ENCODE measurements at regions not wholly inside any gene's neighbourhood (a gene's known extent, or its start where the extent isn't known, plus 50 kb on each side); places are given as distances from the start of the nearest gene placed in this dataset.

- no peak overlapping the region for H2AK5ac ChIP-seq (ENCODE audit: low read length, severe bottlenecking)
These were observed 244.9 kb upstream of the CXCR4 start for GRCh38 chr2:136362676-136363390.

GRCh38 chr2:136361521-136361920 lies 243.6 kb upstream of the CXCR4 start:
- Histone ChIP-seq H3K18ac (ENCODE audit: low read depth in 1 of 2, low read length in 2 of 2) (no peak overlapping the region), H2BK15ac (ENCODE audit: low read depth, poor library complexity, severe bottlenecking) (no peak overlapping the region), H3K4me2 (ENCODE audit: low read length, poor library complexity, severe bottlenecking) (no peak overlapping the region), H3K79me1 (replicated peaks; ENCODE audit: low read length, poor library complexity, severe bottlenecking) (no peaks in the 10 kb centered on the region), H3K4me1 (ENCODE audit: control insufficient read depth, insufficient read depth, low read depth, low read length) (no peaks in the 10 kb centered on the region), H3K4ac (ENCODE audit: low read depth in 1 of 2, low read length in 2 of 2) (no peak overlapping the region), H3K36me3 (ENCODE audit: control insufficient read depth in 1 of 2, insufficient read depth in 2 of 2, low read depth in 1 of 2, low read length in 2 of 2) (no peaks in the 10 kb centered on the region), H2BK120ac (ENCODE audit: low read depth, low read length) (no peak overlapping the region), H4K91ac (ENCODE audit: low read length) (no peak overlapping the region), H2BK5ac (ENCODE audit: low read depth, low read length, poor library complexity, severe bottlenecking) (no peak overlapping the region), H3K9ac (ENCODE audit: low read length) (no peak overlapping the region), H3K4me3 (ENCODE audit: insufficient read depth in 1 of 2, low read depth in 1 of 2, low read length in 2 of 2) (no peak overlapping the region), H2AFZ (ENCODE audit: low read depth, low read length) (no peak overlapping the region), H4K8ac (ENCODE audit: low read length) (no peak overlapping the region), H3K27ac (ENCODE audit: low read length, poor library complexity, severe bottlenecking) (no peak overlapping the region), H2BK12ac (ENCODE audit: low read length in 2 of 2) (no peak overlapping the region), H2AK5ac (ENCODE audit: low read length, severe bottlenecking) (no peak overlapping the region), H3K9me3 (ENCODE audit: control insufficient read depth, low read length) (no peaks in the 10 kb centered on the region), H3K14ac (ENCODE audit: low read length in 2 of 2) (no peak overlapping the region), H3K23ac (ENCODE audit: low read length in 2 of 2) (no peak overlapping the region), H3K27me3 (ENCODE audit: control insufficient read depth in 1 of 2, insufficient read depth in 1 of 2, low read length in 2 of 2) (peaks cover 0 to 6% of the 10 kb centered on the region in 2 experiments)
- DNase-seq = no peak
- 82% methylated on average over 3 of the region's 3 CpGs for WGBS

More at GRCh38 chr2:136362676-136363390, 244.9 kb upstream of the CXCR4 start:
- H2BK15ac ChIP-seq (ENCODE audit: low read depth, poor library complexity, severe bottlenecking) = no peak overlapping the region
- peaks cover 0 to 6% of the 10 kb centered on the region in 2 experiments for H3K27me3 ChIP-seq (ENCODE audit: control insufficient read depth in 1 of 2, insufficient read depth in 1 of 2, low read length in 2 of 2)
- no peak overlapping the region for H3K18ac ChIP-seq (ENCODE audit: low read depth in 1 of 2, low read length in 2 of 2)
- no peak overlapping the region for H3K9ac ChIP-seq (ENCODE audit: low read length)
- H2BK120ac ChIP-seq (ENCODE audit: low read depth, low read length) = no peak overlapping the region
- DNase-seq = no peak
- no peak overlapping the region for H3K27ac ChIP-seq (ENCODE audit: low read length, poor library complexity, severe bottlenecking)
- H2AFZ ChIP-seq (ENCODE audit: low read depth, low read length) = no peak overlapping the region
- H3K9me3 ChIP-seq (ENCODE audit: control insufficient read depth, low read length) = peaks cover 6% of the 10 kb centered on the region
- no peaks in the 10 kb centered on the region for H3K36me3 ChIP-seq (ENCODE audit: control insufficient read depth in 1 of 2, insufficient read depth in 2 of 2, low read depth in 1 of 2, low read length in 2 of 2)
- no peak overlapping the region for H3K4me2 ChIP-seq (ENCODE audit: low read length, poor library complexity, severe bottlenecking)
- H2BK5ac ChIP-seq (ENCODE audit: low read depth, low read length, poor library complexity, severe bottlenecking) = no peak overlapping the region
- no peaks in the 10 kb centered on the region for H3K4me1 ChIP-seq (ENCODE audit: control insufficient read depth, insufficient read depth, low read depth, low read length)
- no peak overlapping the region for H3K4ac ChIP-seq (ENCODE audit: low read depth in 1 of 2, low read length in 2 of 2)
- H3K23ac ChIP-seq (ENCODE audit: low read length in 2 of 2) = no peak overlapping the region
- H3K79me1 ChIP-seq (replicated peaks; ENCODE audit: low read length, poor library complexity, severe bottlenecking) = no peaks in the 10 kb centered on the region
- H3K4me3 ChIP-seq (ENCODE audit: insufficient read depth in 1 of 2, low read depth in 1 of 2, low read length in 2 of 2) = no peak overlapping the region
- H3K14ac ChIP-seq (ENCODE audit: low read length in 2 of 2) = no peak overlapping the region
- no peak overlapping the region for H4K91ac ChIP-seq (ENCODE audit: low read length)
- H2BK12ac ChIP-seq (ENCODE audit: low read length in 2 of 2) = no peak overlapping the region
- WGBS = 97% methylated on average over 8 of the region's 9 CpGs
- H4K8ac ChIP-seq (ENCODE audit: low read length) = no peak overlapping the region

- WGBS = 100% methylated on average over 2 of the region's 6 CpGs
- H2AK5ac ChIP-seq (ENCODE audit: low read length, severe bottlenecking) = no peak overlapping the region
- no peak overlapping the region for H2BK120ac ChIP-seq (ENCODE audit: low read depth, low read length)
- no peak overlapping the region for H3K4me3 ChIP-seq (ENCODE audit: insufficient read depth in 1 of 2, low read depth in 1 of 2, low read length in 2 of 2)
- no peak overlapping the region for H3K14ac ChIP-seq (ENCODE audit: low read length in 2 of 2)
- no peak overlapping the region for H3K9ac ChIP-seq (ENCODE audit: low read length)
- H2BK12ac ChIP-seq (ENCODE audit: low read length in 2 of 2) = no peak overlapping the region
- H3K4me1 ChIP-seq (ENCODE audit: control insufficient read depth, insufficient read depth, low read depth, low read length) = no peaks in the 10 kb centered on the region
- no peak overlapping the region for H2BK5ac ChIP-seq (ENCODE audit: low read depth, low read length, poor library complexity, severe bottlenecking)
- H3K23ac ChIP-seq (ENCODE audit: low read length in 2 of 2) = no peak overlapping the region
- no peaks in the 10 kb centered on the region for H3K36me3 ChIP-seq (ENCODE audit: control insufficient read depth in 1 of 2, insufficient read depth in 2 of 2, low read depth in 1 of 2, low read length in 2 of 2)
- no peak overlapping the region for H4K8ac ChIP-seq (ENCODE audit: low read length)
- H3K9me3 ChIP-seq (ENCODE audit: control insufficient read depth, low read length) = no peaks in the 10 kb centered on the region
- H3K27me3 ChIP-seq (ENCODE audit: control insufficient read depth in 1 of 2, insufficient read depth in 1 of 2, low read length in 2 of 2) = peaks cover 0 to 6% of the 10 kb centered on the region in 2 experiments
- H3K27ac ChIP-seq (ENCODE audit: low read length, poor library complexity, severe bottlenecking) = no peak overlapping the region
- no peak overlapping the region for H3K4ac ChIP-seq (ENCODE audit: low read depth in 1 of 2, low read length in 2 of 2)
- no peak for DNase-seq
- no peak overlapping the region for H2BK15ac ChIP-seq (ENCODE audit: low read depth, poor library complexity, severe bottlenecking)
- no peak overlapping the region for H3K18ac ChIP-seq (ENCODE audit: low read depth in 1 of 2, low read length in 2 of 2)
- H3K4me2 ChIP-seq (ENCODE audit: low read length, poor library complexity, severe bottlenecking) = no peak overlapping the region
- no peak overlapping the region for H4K91ac ChIP-seq (ENCODE audit: low read length)
- H2AFZ ChIP-seq (ENCODE audit: low read depth, low read length) = no peak overlapping the region
- no peaks in the 10 kb centered on the region for H3K79me1 ChIP-seq (replicated peaks; ENCODE audit: low read length, poor library complexity, severe bottlenecking)
These were observed 242.8 kb upstream of the CXCR4 start for GRCh38 chr2:136360790-136361189.

- no peak overlapping the region for H4K91ac ChIP-seq (ENCODE audit: low read length)
- no peak overlapping the region for H3K14ac ChIP-seq (ENCODE audit: low read length in 2 of 2)
- H3K4ac ChIP-seq (ENCODE audit: low read depth in 1 of 2, low read length in 2 of 2) = no peak overlapping the region
- H3K4me2 ChIP-seq (ENCODE audit: low read length, poor library complexity, severe bottlenecking) = no peak overlapping the region
- no peaks in the 10 kb centered on the region for H3K4me1 ChIP-seq (ENCODE audit: control insufficient read depth, insufficient read depth, low read depth, low read length)
- no peak overlapping the region for H2AFZ ChIP-seq (ENCODE audit: low read depth, low read length)
- no peak overlapping the region for H2BK15ac ChIP-seq (ENCODE audit: low read depth, poor library complexity, severe bottlenecking)
- no peak overlapping the region for H4K8ac ChIP-seq (ENCODE audit: low read length)
- WGBS = 77% methylated on average over 4 of the region's 5 CpGs
- H2BK12ac ChIP-seq (ENCODE audit: low read length in 2 of 2) = no peak overlapping the region
- H3K18ac ChIP-seq (ENCODE audit: low read depth in 1 of 2, low read length in 2 of 2) = no peak overlapping the region
- no peak overlapping the region for H3K27ac ChIP-seq (ENCODE audit: low read length, poor library complexity, severe bottlenecking)
- no peak overlapping the region for H3K23ac ChIP-seq (ENCODE audit: low read length in 2 of 2)
- no peak for DNase-seq
- H2BK5ac ChIP-seq (ENCODE audit: low read depth, low read length, poor library complexity, severe bottlenecking) = no peak overlapping the region
- H3K79me1 ChIP-seq (replicated peaks; ENCODE audit: low read length, poor library complexity, severe bottlenecking) = no peaks in the 10 kb centered on the region
- H2AK5ac ChIP-seq (ENCODE audit: low read length, severe bottlenecking) = no peak overlapping the region
- H3K27me3 ChIP-seq (ENCODE audit: control insufficient read depth in 1 of 2, insufficient read depth in 1 of 2, low read length in 2 of 2) = peaks cover 0 to 6% of the 10 kb centered on the region in 2 experiments
- no peak overlapping the region for H3K9ac ChIP-seq (ENCODE audit: low read length)
- H3K4me3 ChIP-seq (ENCODE audit: insufficient read depth in 1 of 2, low read depth in 1 of 2, low read length in 2 of 2) = no peak overlapping the region
- H2BK120ac ChIP-seq (ENCODE audit: low read depth, low read length) = no peak overlapping the region
- no peaks in the 10 kb centered on the region for H3K9me3 ChIP-seq (ENCODE audit: control insufficient read depth, low read length)
- H3K36me3 ChIP-seq (ENCODE audit: control insufficient read depth in 1 of 2, insufficient read depth in 2 of 2, low read depth in 1 of 2, low read length in 2 of 2) = no peaks in the 10 kb centered on the region
These were observed 241.4 kb upstream of the CXCR4 start for GRCh38 chr2:136359121-136359965.
